HepG2 (cell line): ENCODE measurements at regions not wholly inside any gene's neighbourhood (a gene's known extent, or its start where the extent isn't known, plus 50 kb on each side); places are given as distances from the start of the nearest gene placed in this dataset.

Experiments used
- ATAC-seq: fragments of 200-7000 bp; cut with Tn5 transposase; 3 replicates; pipeline ENCODE4 v1.9.1; 2020; ENCODE audit warnings: mild to moderate bottlenecking, moderate library complexity
- BruUV-seq: library from RNA; stranded (reverse); fragments of 400-500 nt; replicated peaks from 2 replicates; lab custom pipeline; 2021; lab: Mats Ljungman, UMichigan
- CTCF ChIA-PET: fragments of 300-600 bp; formaldehyde crosslinking; extraction: SDS; loops from one replicate; lab custom pipeline; 2021; ENCODE audit warnings: low total read pairs, inconsistent platforms, low intra/inter-chr PET ratio; lab: Yijun Ruan, JAX
- POLR2A ChIA-PET: fragments of 350-600 bp; sonication (Branson Sonifier 250); formaldehyde crosslinking; loops from one replicate; lab custom pipeline; 2020; ENCODE audit warnings: antibody characterized with exemption, inconsistent platforms; lab: Yijun Ruan, JAX
- DNase-seq: peaks from one replicate; pipeline ENCODE4 v3.0.0-alpha.2; 2015; ENCODE audit warnings: low spot score
- FAIRE-seq: peaks from 3 replicates; lab custom pipeline; 2011; peaks lifted over from hg19 to GRCh38; lab: Jason Lieb, UNC
- H2AFZ ChIP-seq: one replicate; pipeline ENCODE4 v1.6.1; 2011; ENCODE audit warnings: low read length, inconsistent platforms
- H3K27ac ChIP-seq: fragments of 300-600 bp; 3 replicates; pipeline ENCODE4 v1.8.0; 2011; ENCODE audit warnings: mixed run types, mild to moderate bottlenecking, mixed read lengths, low read length, inconsistent platforms; ENCODE audit not compliant: insufficient read depth; ENCODE audit errors: extremely low read length
- H3K27me3 ChIP-seq, 2 experiments: fragments of 200-600 bp in 1 of 2; 2 replicates in 1 of 2; 3 replicates in 1 of 2; pipeline versions ENCODE4 v1.6.0 to v1.8.0; 2011; ENCODE audit warnings: low read length in 2 of 2, mild to moderate bottlenecking in 2 of 2, moderate library complexity in 2 of 2, inconsistent platforms in 1 of 2; ENCODE audit not compliant: insufficient read depth in 2 of 2, control insufficient read depth in 1 of 2
- H3K36me3 ChIP-seq, 2 experiments: fragments of 200-600 bp in 1 of 2; replicated peaks in 1 of 2; 2 replicates in 1 of 2; 3 replicates in 1 of 2; pipeline versions ENCODE4 v1.5.1 to v1.8.0; 2011; ENCODE audit warnings: low read length in 2 of 2, inconsistent platforms in 1 of 2; ENCODE audit not compliant: insufficient read depth in 2 of 2, control insufficient read depth in 1 of 2
- H3K4me1 ChIP-seq: 2 replicates; pipeline ENCODE4 v1.5.1; 2012; ENCODE audit warnings: low read length, inconsistent platforms; ENCODE audit not compliant: insufficient read depth
- H3K4me2 ChIP-seq: 2 replicates; pipeline ENCODE4 v1.6.0; 2011; ENCODE audit warnings: low read depth, low read length, inconsistent platforms
- H3K4me3 ChIP-seq, 3 experiments: fragments of 200-600 bp in 1 of 3; sonication (generic), shearing (Covaris generic) in 1 of 3; replicated peaks in 1 of 3; 2 replicates each; pipeline ENCODE4 v1.5.1; 2011 to 2016; ENCODE audit warnings: low read length in 3 of 3, inconsistent platforms in 2 of 3, low read depth in 2 of 3, mild to moderate bottlenecking in 2 of 3, control low read depth in 1 of 3, mixed read lengths in 1 of 3; ENCODE audit not compliant: insufficient read depth in 1 of 3
- H3K79me2 ChIP-seq: one replicate; pipeline ENCODE4 v1.6.1; 2011; ENCODE audit warnings: low read length, inconsistent platforms; ENCODE audit not compliant: insufficient read depth
- H3K9ac ChIP-seq: 2 replicates; pipeline ENCODE4 v1.6.0; 2011; ENCODE audit warnings: mild to moderate bottlenecking, low read depth, low read length, inconsistent platforms; ENCODE audit not compliant: insufficient read depth
- H3K9me3 ChIP-seq: 2 replicates; pipeline ENCODE4 v1.5.1; 2012; ENCODE audit warnings: mild to moderate bottlenecking, low read length
- H4K20me1 ChIP-seq: 2 replicates; pipeline ENCODE4 v1.6.0; 2011; ENCODE audit warnings: inconsistent platforms, mild to moderate bottlenecking, low read length, moderate library complexity; ENCODE audit not compliant: insufficient read depth
- FLYWCH1 ChIP-seq: sonication (generic); formaldehyde crosslinking; IDR thresholded peaks from 2 replicates; pipeline ENCODE4 v1.8.1; 2023; ENCODE audit warnings: mild to moderate bottlenecking, missing genetic modification reagents
- KDM1A ChIP-seq: IDR thresholded peaks from 2 replicates; pipeline ENCODE4 v1.6.1; 2016; ENCODE audit warnings: missing compliant biosample characterization
- KLF9 ChIP-seq: IDR thresholded peaks from 2 replicates; pipeline ENCODE4 v1.6.1; 2016; ENCODE audit warnings: low read depth
- SRSF1 ChIP-seq: fragments of 200-400 bp; formaldehyde crosslinking; optimal IDR thresholded peaks from 2 replicates; pipeline ENCODE3; 2017; ENCODE audit warnings: mild to moderate bottlenecking, low read depth, low read length, moderate library complexity
- TOE1 ChIP-seq: sonication (generic); formaldehyde crosslinking; IDR thresholded peaks from 2 replicates; pipeline ENCODE4 v1.4.0; 2020; ENCODE audit warnings: mild to moderate bottlenecking, missing genetic modification reagents
- ZNF691 ChIP-seq: sonication (generic); formaldehyde crosslinking; IDR thresholded peaks from 2 replicates; pipeline ENCODE4 v1.4.0; 2020; ENCODE audit warnings: missing genetic modification reagents, low read depth, mild to moderate bottlenecking, borderline replicate concordance
- WGBS: methylation state at CpG from one replicate; pipeline ENCODE4 v1.1.6; 2017; ENCODE audit warnings: low lambda C conversion rate; 5-methylcytosine and 5-hydroxymethylcytosine counted together
- in situ Hi-C: cut with HindIII; loops from 2 replicates; pipeline ENCODE4 v1.10.0; 2017; ENCODE audit warnings: low pct_unique_long_range_greater_than_20kb; ENCODE audit not compliant: extremely low pct_ligation_motif_present
- intact Hi-C: fragments of 100-400 bp; cut with micrococcal nuclease; formaldehyde crosslinking; loops from one replicate; pipeline ENCODE4 v1.10.0; 2022; ENCODE audit not compliant: unreplicated experiment

- no peaks in the 10 kb centered on the region for H3K4me1 ChIP-seq
- 0% methylated on average over 1 of the region's 1 CpG for WGBS
- TF ChIP-seq TOE1: no peak
- TF ChIP-seq SRSF1: no peak
- no peak for TF ChIP-seq FLYWCH1 (CRISPR knock-in tag)
- TF ChIP-seq, all 625 proteins: peak for 0
- Histone ChIP-seq H3K27ac (no peak overlapping the region), H3K9ac (no peak overlapping the region), H3K4me2 (no peak overlapping the region), H3K9me3 (no peaks in the 10 kb centered on the region), H2AFZ (no peak overlapping the region), H4K20me1 (no peaks in the 10 kb centered on the region), H3K4me3 (no peak overlapping the region), H3K27me3 (no peaks in the 10 kb centered on the region), H3K79me2 (no peaks in the 10 kb centered on the region), H3K36me3 (no peaks in the 10 kb centered on the region)
- in situ Hi-C loops: no loop called here
- no peak for FAIRE-seq
- no peak for DNase-seq
- POLR2A ChIA-PET: no interaction called here
- intact Hi-C loops: no loop called here
- no peak for ATAC-seq
- no TSS peak for BruUV-seq
- CTCF ChIA-PET: no interaction called here
Measured at GRCh38 chr12:84785951-84786350, 126.6 kb downstream of the SLC6A15 start.

- Histone ChIP-seq H3K4me3 (no peak overlapping the region), H3K4me1 (no peaks in the 10 kb centered on the region), H3K79me2 (no peaks in the 10 kb centered on the region), H4K20me1 (no peaks in the 10 kb centered on the region), H3K9me3 (no peaks in the 10 kb centered on the region), H3K36me3 (no peaks in the 10 kb centered on the region), H2AFZ (no peak overlapping the region), H3K27ac (no peak overlapping the region), H3K27me3 (no peaks in the 10 kb centered on the region), H3K9ac (no peak overlapping the region), H3K4me2 (no peak overlapping the region)
- in situ Hi-C loops (no loop called here), intact Hi-C loops (no loop called here)
- no CpG with 5 or more reads among the region's 1 CpG for WGBS
- DNase-seq (no peak), FAIRE-seq (no peak), ATAC-seq (no peak)
- TF ChIP-seq ZNF691 (CRISPR knock-in tag): no peak
- no peak for TF ChIP-seq KLF9 (CRISPR knock-in tag)
- TF ChIP-seq KDM1A (CRISPR knock-in tag): no peak
- no TSS peak for BruUV-seq
- POLR2A ChIA-PET: no interaction called here
- CTCF ChIA-PET: no interaction called here
Measured at GRCh38 chr12:84785281-84785680, 127.3 kb downstream of the SLC6A15 start.
